ENCODE measurements at regions not wholly inside any gene's neighbourhood (a gene's known extent, or its start where the extent isn't known, plus 50 kb on each side); places are given as distances from the start of the nearest gene placed in this dataset.

GRCh38 chr1:98398092-98398491 is 263.4 kb upstream of the SNX7 start:
- Histone ChIP-seq H3K27me3 (no peaks in the 10 kb centered on the region), H3K4me3 (no peak overlapping the region), H3K9me3 (ENCODE audit: low read depth) (no peaks in the 10 kb centered on the region), H3K27ac (no peak overlapping the region), H3K36me3 (no peaks in the 10 kb centered on the region), H3K4me1 (ENCODE audit: low read depth) (no peaks in the 10 kb centered on the region)
- no peak for TF ChIP-seq CTCF (IDR thresholded peaks at IDR 0.05; ENCODE audit: low read depth, low read length)
- DNase-seq (ENCODE audit: low read depth in 1 of 2, low spot score in 1 of 2), result no peak

- Histone ChIP-seq H3K27me3 (no peaks in the 10 kb centered on the region), H3K4me3 (no peak overlapping the region), H3K4me1 (ENCODE audit: low read depth) (no peaks in the 10 kb centered on the region), H3K27ac (no peak overlapping the region), H3K36me3 (no peaks in the 10 kb centered on the region), H3K9me3 (ENCODE audit: low read depth) (no peaks in the 10 kb centered on the region)
- no peak for DNase-seq (ENCODE audit: low read depth in 1 of 2, low spot score in 1 of 2)
- no peak for TF ChIP-seq CTCF (IDR thresholded peaks at IDR 0.05; ENCODE audit: low read depth, low read length)
Observed at GRCh38 chr1:98393719-98394118, 267.8 kb upstream of the SNX7 start.

- H3K4me1 ChIP-seq (ENCODE audit: low read depth), result no peaks in the 10 kb centered on the region
- no peaks in the 10 kb centered on the region for H3K9me3 ChIP-seq (ENCODE audit: low read depth)
- no peaks in the 10 kb centered on the region for H3K36me3 ChIP-seq
- no peak for DNase-seq (ENCODE audit: low read depth in 1 of 2, low spot score in 1 of 2)
- H3K27me3 ChIP-seq, result no peaks in the 10 kb centered on the region
- no peak overlapping the region for H3K4me3 ChIP-seq
- H3K27ac ChIP-seq, result no peak overlapping the region
- TF ChIP-seq CTCF (IDR thresholded peaks at IDR 0.05; ENCODE audit: low read depth, low read length), result no peak
Observed at GRCh38 chr1:98391175-98391574, 270.3 kb upstream of the SNX7 start.

- Histone ChIP-seq H3K9me3 (ENCODE audit: low read depth) (no peaks in the 10 kb centered on the region), H3K4me3 (no peak overlapping the region), H3K4me1 (ENCODE audit: low read depth) (no peaks in the 10 kb centered on the region), H3K27me3 (no peaks in the 10 kb centered on the region), H3K27ac (no peak overlapping the region), H3K36me3 (no peaks in the 10 kb centered on the region)
- TF ChIP-seq CTCF (IDR thresholded peaks at IDR 0.05; ENCODE audit: low read depth, low read length), result no peak
- DNase-seq (ENCODE audit: low read depth in 1 of 2, low spot score in 1 of 2), result peak in 1 of 2 donors; percentile 50
Observed at GRCh38 chr1:98389809-98390208, 271.7 kb upstream of the SNX7 start.

- H3K4me3 ChIP-seq, result no peak overlapping the region
- no peak for TF ChIP-seq CTCF (IDR thresholded peaks at IDR 0.05; ENCODE audit: low read depth, low read length)
- H3K27me3 ChIP-seq, result no peaks in the 10 kb centered on the region
- H3K36me3 ChIP-seq, result no peaks in the 10 kb centered on the region
- H3K9me3 ChIP-seq (ENCODE audit: low read depth), result no peaks in the 10 kb centered on the region
- no peak overlapping the region for H3K27ac ChIP-seq
- H3K4me1 ChIP-seq (ENCODE audit: low read depth), result no peaks in the 10 kb centered on the region
- DNase-seq (ENCODE audit: low read depth in 1 of 2, low spot score in 1 of 2), result peak in 1 of 2 donors; percentile 87
Observed at GRCh38 chr1:98388441-98388840, 273.1 kb upstream of the SNX7 start.

GRCh38 chr1:98387701-98388100 is 273.8 kb upstream of the SNX7 start:
- no peak for DNase-seq (ENCODE audit: low read depth in 1 of 2, low spot score in 1 of 2)
- H3K27ac ChIP-seq, result no peak overlapping the region
- H3K27me3 ChIP-seq, result no peaks in the 10 kb centered on the region

More at GRCh38 chr1:98387701-98388100, 273.8 kb upstream of the SNX7 start:
- H3K4me1 ChIP-seq (ENCODE audit: low read depth), result no peaks in the 10 kb centered on the region
- H3K36me3 ChIP-seq, result no peaks in the 10 kb centered on the region
- TF ChIP-seq CTCF (IDR thresholded peaks at IDR 0.05; ENCODE audit: low read depth, low read length), result no peak
- H3K9me3 ChIP-seq (ENCODE audit: low read depth), result no peaks in the 10 kb centered on the region
- no peak overlapping the region for H3K4me3 ChIP-seq

Measured in cardiac muscle cell (in vitro differentiated cells and primary cell).